NOMO-1 (cell line): ENCODE measurements at regions not wholly inside any gene's neighbourhood (a gene's known extent, or its start where the extent isn't known, plus 50 kb on each side); places are given as distances from the start of the nearest gene placed in this dataset.
"Not testable (repeated sequence)": the region's sequence is repeated elsewhere in the genome, so short reads cannot be mapped to it uniquely, and the experiment has no call there.

Experiments used
- DNase-seq, 2 experiments: peaks; one replicate each; lab custom pipeline; 2025; ENCODE audit not compliant: unreplicated experiment in 2 of 2; lab: John Stamatoyannopoulos, UW

GRCh38 chr12:24679126-24679525 lies 269.8 kb downstream of the BCAT1 start:
- DNase-seq, result peak; percentile 69 to 72

- no peak for DNase-seq
Observed at GRCh38 chr12:24678436-24678835, 270.5 kb downstream of the BCAT1 start.

GRCh38 chr12:24668563-24668962 lies 280.3 kb downstream of the BCAT1 start:
- DNase-seq, result no peak

GRCh38 chr12:24664161-24664880 lies 284.6 kb downstream of the BCAT1 start:
- DNase-seq, result no peak

- DNase-seq, result peak; percentile 80 to 91
Observed at GRCh38 chr12:24661657-24662096, 287.2 kb downstream of the BCAT1 start.

GRCh38 chr12:24659016-24659415 lies 289.9 kb downstream of the BCAT1 start:
- DNase-seq, result no peak

GRCh38 chr12:24654344-24654743 lies 294.6 kb downstream of the BCAT1 start:
- not testable (repeated sequence) for DNase-seq

GRCh38 chr12:24649634-24650033 lies 299.3 kb downstream of the BCAT1 start:
- DNase-seq, result no peak

GRCh38 chr12:24649209-24649608 lies 299.7 kb downstream of the BCAT1 start:
- DNase-seq, result no peak

- DNase-seq, result no peak
Observed at GRCh38 chr12:24645254-24645653, 303.6 kb downstream of the BCAT1 start.

- DNase-seq, result no peak
Observed at GRCh38 chr12:24643120-24644119, 305.5 kb downstream of the BCAT1 start.

- DNase-seq, result no peak
Observed at GRCh38 chr12:24639641-24640040, 309.3 kb downstream of the BCAT1 start.

GRCh38 chr12:24632466-24632865 lies 316.4 kb downstream of the BCAT1 start:
- no peak for DNase-seq

- DNase-seq, result peak in 1 of 2 experiments; percentile 16
Observed at GRCh38 chr12:24631676-24632426, 317.1 kb downstream of the BCAT1 start.

- DNase-seq, result no peak
Observed at GRCh38 chr12:24630856-24631255, 318.0 kb downstream of the BCAT1 start.

GRCh38 chr12:24630446-24630845 lies 318.5 kb downstream of the BCAT1 start:
- no peak for DNase-seq

- no peak for DNase-seq
Observed at GRCh38 chr12:24625103-24625502, 323.8 kb downstream of the BCAT1 start.

GRCh38 chr12:24619954-24620353 lies 328.9 kb downstream of the BCAT1 start:
- DNase-seq, result not testable (repeated sequence)

- DNase-seq, result no peak
Observed at GRCh38 chr12:24617471-24617870, 331.4 kb downstream of the BCAT1 start.

GRCh38 chr12:24615967-24616411 lies 332.9 kb downstream of the BCAT1 start:
- no peak for DNase-seq
